ENCODE measurements at regions not wholly inside any gene's neighbourhood (a gene's known extent, or its start where the extent isn't known, plus 50 kb on each side); places are given as distances from the start of the nearest gene placed in this dataset.

DNA sequence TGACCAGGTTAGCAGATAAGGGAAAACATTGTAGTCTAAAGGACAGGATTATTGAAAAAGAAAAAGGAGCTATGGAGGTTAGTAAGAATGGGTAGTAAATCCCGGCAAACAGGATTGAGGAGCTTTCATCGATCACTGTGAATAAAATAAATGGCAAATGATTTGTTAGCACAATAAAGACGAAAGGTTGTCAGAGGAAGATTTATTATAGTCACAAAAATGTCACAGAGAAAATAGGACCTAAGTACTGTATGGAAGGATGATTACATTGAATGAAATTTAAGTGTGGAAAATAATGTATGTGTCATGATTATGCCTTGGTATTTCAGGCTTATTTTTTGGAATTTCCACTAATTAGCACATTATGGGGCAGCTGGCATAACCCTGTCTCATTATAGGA is 519.2 kb upstream of the SLITRK6 start:
- TF ChIP-seq GATA2 (IDR thresholded peaks at IDR 0.05; ENCODE audit: low read depth, low read length) (no peak), GATA3 (IDR thresholded peaks at IDR 0.05; ENCODE audit: low read depth, low read length) (no peak)
